Endothelial cell of umbilical vein (primary cell): ENCODE measurements at regions not wholly inside any gene's neighbourhood (a gene's known extent, or its start where the extent isn't known, plus 50 kb on each side); places are given as distances from the start of the nearest gene placed in this dataset.
"Not testable (repeated sequence)": the region's sequence is repeated elsewhere in the genome, so short reads cannot be mapped to it uniquely, and the experiment has no call there.

ENCODE experiments used
- BruUV-seq: library from RNA; stranded (reverse); fragments of 400-500 nt; replicated peaks from 2 replicates; lab custom pipeline; 2021; lab: Mats Ljungman, UMichigan
- CTCF ChIA-PET: fragments of 300-600, 350-600 bp; sonication (Branson Sonifier 250); formaldehyde crosslinking; loops from one replicate; lab custom pipeline; 2021; ENCODE audit warnings: antibody characterized with exemption, inconsistent platforms; lab: Charles Lee
- POLR2A ChIA-PET: fragments of 300-600, 350-600 bp; sonication (Branson Sonifier 250); formaldehyde crosslinking; loops from one replicate; lab custom pipeline; 2021; ENCODE audit warnings: antibody characterized with exemption, inconsistent platforms; lab: Charles Lee
- DNase-seq: peaks from one replicate; pipeline ENCODE4 v3.0.0-alpha.2; 2011; ENCODE audit warnings: low read depth, low spot score
- FAIRE-seq: peaks from 2 replicates; lab custom pipeline; 2011; peaks lifted over from hg19 to GRCh38; lab: Jason Lieb, UNC
- H2AFZ ChIP-seq: 2 replicates; pipeline ENCODE4 v1.6.0; 2012; ENCODE audit warnings: low read depth, low read length, control low read depth, inconsistent platforms
- H3K27ac ChIP-seq: 2 replicates; pipeline ENCODE4 v1.5.1; 2011; ENCODE audit warnings: low read depth, mild to moderate bottlenecking, control low read depth, low read length, moderate library complexity; ENCODE audit not compliant: insufficient read depth
- H3K27me3 ChIP-seq, 2 experiments: 2 replicates each; pipeline versions ENCODE4 v1.6.0 to v1.6.1; 2011; ENCODE audit warnings: low read length in 2 of 2, mixed read lengths in 1 of 2; ENCODE audit not compliant: control insufficient read depth in 2 of 2, insufficient read depth in 2 of 2
- H3K36me3 ChIP-seq, 2 experiments: 2 replicates in 1 of 2; 3 replicates in 1 of 2; pipeline ENCODE4 v1.5.1; 2011; ENCODE audit warnings: low read length in 2 of 2, mild to moderate bottlenecking in 1 of 2, moderate library complexity in 1 of 2; ENCODE audit not compliant: control insufficient read depth in 2 of 2, insufficient read depth in 2 of 2; ENCODE audit errors: extremely low read depth in 1 of 2
- H3K4me1 ChIP-seq: 3 replicates; pipeline ENCODE4 v1.5.1; 2011; ENCODE audit warnings: mild to moderate bottlenecking, low read length; ENCODE audit not compliant: control insufficient read depth, insufficient read depth; ENCODE audit errors: extremely low read depth
- H3K4me2 ChIP-seq: 2 replicates; pipeline ENCODE4 v1.6.1; 2011; ENCODE audit warnings: low read length, control low read depth, mixed read lengths; ENCODE audit not compliant: insufficient read depth
- H3K4me3 ChIP-seq, 3 experiments: fragments of 200-600 bp in 1 of 3; sonication (generic), shearing (Covaris generic) in 1 of 3; replicated peaks in 1 of 3; 2 replicates each; pipeline ENCODE4 v1.5.1; 2011 to 2016; ENCODE audit warnings: control low read depth in 3 of 3, low read length in 3 of 3, mild to moderate bottlenecking in 2 of 3, inconsistent platforms in 1 of 3, low read depth in 1 of 3, moderate library complexity in 1 of 3; ENCODE audit not compliant: insufficient read depth in 1 of 3
- H3K79me2 ChIP-seq: 2 replicates; pipeline ENCODE4 v1.6.0; 2012; ENCODE audit warnings: low read length, inconsistent platforms; ENCODE audit not compliant: control insufficient read depth, insufficient read depth
- H3K9ac ChIP-seq: replicated peaks from 2 replicates; pipeline ENCODE3; 2011; ENCODE audit warnings: low read length, control low read depth; ENCODE audit not compliant: insufficient read depth; ENCODE audit errors: extremely low read depth
- H3K9me1 ChIP-seq: replicated peaks from 3 replicates; pipeline ENCODE4 v1.6.0; 2011; ENCODE audit warnings: mild to moderate bottlenecking, low read length; ENCODE audit not compliant: control insufficient read depth, insufficient read depth; ENCODE audit errors: extremely low read depth
- H3K9me3 ChIP-seq: replicated peaks from 2 replicates; pipeline ENCODE4 v1.5.1; 2012; ENCODE audit warnings: low read length, inconsistent platforms; ENCODE audit not compliant: control insufficient read depth, insufficient read depth
- H4K20me1 ChIP-seq: replicated peaks from 2 replicates; pipeline ENCODE3; 2011; ENCODE audit warnings: mild to moderate bottlenecking, low read length; ENCODE audit not compliant: control insufficient read depth, insufficient read depth; ENCODE audit errors: extremely low read depth
- CTCF ChIP-seq, 2 donors: IDR thresholded peaks; 1 replicate in 1 of 2; 2 replicates in 1 of 2; pipeline ENCODE4 v1.5.1; 2011; ENCODE audit warnings: low read length in 2 of 2, mild to moderate bottlenecking in 2 of 2, moderate library complexity in 2 of 2, control low read depth in 1 of 2, inconsistent platforms in 1 of 2, low read depth in 1 of 2; ENCODE audit not compliant: insufficient read depth in 1 of 2; ENCODE audit errors: extremely low read depth in 1 of 2
- EZH2 ChIP-seq: IDR thresholded peaks from 2 replicates; pipeline ENCODE4 v1.6.1; 2012; ENCODE audit warnings: borderline replicate concordance, low read depth, mild to moderate bottlenecking, moderate library complexity, low read length, inconsistent platforms; ENCODE audit not compliant: severe bottlenecking
- FOS ChIP-seq: IDR thresholded peaks from 2 replicates; pipeline ENCODE4 v1.6.1; 2011; ENCODE audit warnings: mild to moderate bottlenecking, low read length, moderate library complexity, borderline replicate concordance; ENCODE audit not compliant: insufficient read depth
- GATA2 ChIP-seq: IDR thresholded peaks from 2 replicates; pipeline ENCODE4 v1.7.0; 2011; ENCODE audit warnings: low read depth, mild to moderate bottlenecking, moderate library complexity, mixed read lengths, low read length; ENCODE audit not compliant: insufficient read length, insufficient read depth
- JUN ChIP-seq: IDR thresholded peaks from 2 replicates; pipeline ENCODE4 v1.6.1; 2011; ENCODE audit warnings: borderline replicate concordance, low read depth; ENCODE audit not compliant: insufficient read length, insufficient read depth
- MYC ChIP-seq: IDR thresholded peaks from one replicate; pipeline ENCODE4 v1.6.1; 2011; ENCODE audit warnings: mild to moderate bottlenecking, low read depth, low read length
- POLR2A ChIP-seq: IDR thresholded peaks from 2 replicates; pipeline ENCODE4 v1.6.1; 2012; ENCODE audit warnings: low read depth, mild to moderate bottlenecking, control low read depth, low read length
- POLR2AphosphoS5 ChIP-seq: IDR thresholded peaks from 2 replicates; pipeline ENCODE4 v1.6.1; 2012; ENCODE audit warnings: low read depth, mild to moderate bottlenecking, control low read depth, low read length, moderate library complexity; ENCODE audit not compliant: insufficient read depth
- dilution Hi-C: fragments of 300-500 bp; cut with MboI; formaldehyde crosslinking; loops from one replicate; pipeline ENCODE4 v1.15.0; 2019; ENCODE audit warnings: low sequenced_read_pairs; ENCODE audit not compliant: extremely low pct_ligation_motif_present
- intact Hi-C: fragments of 100-400 bp; cut with micrococcal nuclease; formaldehyde crosslinking; loops from one replicate; pipeline ENCODE4 v1.10.0; 2022
- TF ChIP-seq, protein P1 (sequence below): IDR thresholded peaks from 2 replicates; pipeline ENCODE4 v1.6.1; 2011; ENCODE audit not compliant: insufficient read depth, insufficient read length

DNA sequence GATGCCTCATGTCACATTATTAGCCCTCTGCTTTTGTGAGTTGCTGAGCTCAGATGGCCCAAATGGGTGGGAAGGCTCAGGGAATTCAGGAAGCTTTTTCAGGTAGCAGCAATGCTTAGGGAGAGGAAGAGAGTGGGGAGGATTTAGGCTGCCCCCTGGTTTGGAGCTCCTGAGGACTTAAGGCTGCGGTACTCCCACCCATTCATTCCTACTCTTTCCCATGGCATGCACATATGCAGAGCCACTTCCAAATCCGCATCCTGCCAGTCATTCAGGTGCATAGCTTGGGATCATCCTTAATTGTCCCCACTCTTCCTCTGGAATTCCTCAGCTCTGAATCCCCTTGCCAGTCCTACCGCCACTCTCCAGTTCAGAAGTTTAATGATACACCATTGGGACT is 343.1 kb upstream of the FRG2C start:
- POLR2A ChIA-PET, result no interaction called here
- no peak for FAIRE-seq
- TF ChIP-seq JUN (no peak), MYC (no peak), POLR2A (no peak), POLR2AphosphoS5 (no peak), CTCF (IDR thresholded peaks at IDR 0.05; ENCODE audit: extremely low read depth in 1 of 2, insufficient read depth in 1 of 2, low read depth in 1 of 2, low read length in 2 of 2) (no peak), EZH2 (no peak), FOS (no peak), GATA2 (no peak)
- TF ChIP-seq, protein P1, sequence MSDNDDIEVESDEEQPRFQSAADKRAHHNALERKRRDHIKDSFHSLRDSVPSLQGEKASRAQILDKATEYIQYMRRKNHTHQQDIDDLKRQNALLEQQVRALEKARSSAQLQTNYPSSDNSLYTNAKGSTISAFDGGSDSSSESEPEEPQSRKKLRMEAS, result no peak

DNA sequence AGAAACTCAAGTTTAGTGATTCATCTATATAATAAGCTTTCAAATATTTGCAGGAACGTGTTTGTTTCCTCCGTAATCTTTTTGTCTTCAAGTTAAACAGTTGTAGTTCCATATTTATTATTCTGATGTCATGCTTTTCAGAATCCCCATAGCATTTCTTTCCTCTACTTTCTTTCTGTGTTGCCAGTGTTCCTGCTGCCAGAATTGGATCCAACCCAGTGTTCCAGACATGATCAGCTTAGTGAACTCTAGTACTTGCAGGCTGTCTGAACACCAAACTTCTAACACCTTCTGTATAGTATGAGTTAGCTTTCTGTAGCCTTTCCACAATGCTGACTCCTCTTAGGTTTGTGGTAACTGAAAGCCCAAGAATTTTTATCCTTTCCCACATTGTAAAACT is 340.2 kb upstream of the FRG2C start:
- H3K9ac ChIP-seq, FAIRE-seq, H3K79me2 ChIP-seq, H3K27me3 ChIP-seq, H3K9me3 ChIP-seq, H3K4me3 ChIP-seq, H3K4me2 ChIP-seq, H3K9me1 ChIP-seq, H3K36me3 ChIP-seq, H3K27ac ChIP-seq, H4K20me1 ChIP-seq, H3K4me1 ChIP-seq, DNase-seq, H2AFZ ChIP-seq, intact Hi-C loops, BruUV-seq, CTCF ChIA-PET, POLR2A ChIA-PET, dilution Hi-C loops: not testable (repeated sequence)

More for the DNA sequence above, 343.1 kb upstream of the FRG2C start:
- CTCF ChIA-PET, result no interaction called here
- dilution Hi-C loops, result no loop called here
- Histone ChIP-seq H3K9ac (no peak overlapping the region), H4K20me1 (no peaks in the 10 kb centered on the region), H3K9me1 (no peaks in the 10 kb centered on the region), H3K9me3 (no peaks in the 10 kb centered on the region), H3K4me3 (no peak overlapping the region), H3K4me2 (no peak overlapping the region), H3K36me3 (no peaks in the 10 kb centered on the region), H3K27ac (no peak overlapping the region), H3K79me2 (no peaks in the 10 kb centered on the region), H2AFZ (no peak overlapping the region), H3K4me1 (no peaks in the 10 kb centered on the region), H3K27me3 (no peaks in the 10 kb centered on the region)
- DNase-seq, result no peak
- intact Hi-C loops, result no loop called here
- no TSS peak for BruUV-seq
